ENCODE measurements at regions not wholly inside any gene's neighbourhood (a gene's known extent, or its start where the extent isn't known, plus 50 kb on each side); places are given as distances from the start of the nearest gene placed in this dataset.

- Histone ChIP-seq H3K36me3 (ENCODE audit: insufficient read depth) (no peaks in the 10 kb centered on the region), H3K4me1 (ENCODE audit: low read depth, poor library complexity, severe bottlenecking) (no peaks in the 10 kb centered on the region), H3K79me2 (ENCODE audit: insufficient read depth, low read depth) (no peaks in the 10 kb centered on the region), H3K9ac (no peak overlapping the region), H4K20me1 (ENCODE audit: insufficient read depth) (no peaks in the 10 kb centered on the region), H2AFZ (ENCODE audit: low read depth) (no peak overlapping the region), H3K4me2 (no peak overlapping the region), H3K27me3 (ENCODE audit: insufficient read depth, low read depth) (no peaks in the 10 kb centered on the region), H3K4me3 (IDR thresholded peaks at IDR 0.05; ENCODE audit: insufficient read depth, low read depth, low read length) (no peak overlapping the region), H3K27ac (no peak overlapping the region)
- TF ChIP-seq CTCF (conservative IDR thresholded peaks at IDR 0.05; ENCODE audit: low read depth, low read length), result no peak
These were observed 580.5 kb upstream of the CHORDC1 start for GRCh38 chr11:90803366-90803765.

GRCh38 chr11:90798769-90799168 is 575.9 kb upstream of the CHORDC1 start:
- Histone ChIP-seq H3K4me1 (ENCODE audit: low read depth, poor library complexity, severe bottlenecking) (no peaks in the 10 kb centered on the region), H3K9ac (no peak overlapping the region), H3K4me2 (no peak overlapping the region), H3K79me2 (ENCODE audit: insufficient read depth, low read depth) (no peaks in the 10 kb centered on the region), H4K20me1 (ENCODE audit: insufficient read depth) (no peaks in the 10 kb centered on the region), H3K36me3 (ENCODE audit: insufficient read depth) (no peaks in the 10 kb centered on the region), H3K27me3 (ENCODE audit: insufficient read depth, low read depth) (no peaks in the 10 kb centered on the region), H3K4me3 (IDR thresholded peaks at IDR 0.05; ENCODE audit: insufficient read depth, low read depth, low read length) (no peak overlapping the region), H3K27ac (no peak overlapping the region), H2AFZ (ENCODE audit: low read depth) (no peak overlapping the region)
- TF ChIP-seq CTCF (conservative IDR thresholded peaks at IDR 0.05; ENCODE audit: low read depth, low read length), result no peak

GRCh38 chr11:90795746-90796145 is 572.9 kb upstream of the CHORDC1 start:
- Histone ChIP-seq H3K9ac (no peak overlapping the region), H3K4me2 (no peak overlapping the region), H2AFZ (ENCODE audit: low read depth) (no peak overlapping the region), H3K27me3 (ENCODE audit: insufficient read depth, low read depth) (no peaks in the 10 kb centered on the region), H4K20me1 (ENCODE audit: insufficient read depth) (no peaks in the 10 kb centered on the region), H3K36me3 (ENCODE audit: insufficient read depth) (no peaks in the 10 kb centered on the region), H3K4me1 (ENCODE audit: low read depth, poor library complexity, severe bottlenecking) (no peaks in the 10 kb centered on the region), H3K4me3 (IDR thresholded peaks at IDR 0.05; ENCODE audit: insufficient read depth, low read depth, low read length) (no peak overlapping the region), H3K79me2 (ENCODE audit: insufficient read depth, low read depth) (no peaks in the 10 kb centered on the region), H3K27ac (no peak overlapping the region)
- TF ChIP-seq CTCF (conservative IDR thresholded peaks at IDR 0.05; ENCODE audit: low read depth, low read length), result no peak

- no peak overlapping the region for H3K27ac ChIP-seq
- H3K9ac ChIP-seq, result no peak overlapping the region
- no peaks in the 10 kb centered on the region for H3K27me3 ChIP-seq (ENCODE audit: insufficient read depth, low read depth)
These were observed 566.1 kb upstream of the CHORDC1 start for GRCh38 chr11:90788961-90789360.

More at GRCh38 chr11:90788961-90789360, 566.1 kb upstream of the CHORDC1 start:
- H3K4me1 ChIP-seq (ENCODE audit: low read depth, poor library complexity, severe bottlenecking), result no peaks in the 10 kb centered on the region
- H2AFZ ChIP-seq (ENCODE audit: low read depth), result no peak overlapping the region
- no peak for TF ChIP-seq CTCF (conservative IDR thresholded peaks at IDR 0.05; ENCODE audit: low read depth, low read length)
- H3K36me3 ChIP-seq (ENCODE audit: insufficient read depth), result no peaks in the 10 kb centered on the region
- no peak overlapping the region for H3K4me2 ChIP-seq
- no peaks in the 10 kb centered on the region for H4K20me1 ChIP-seq (ENCODE audit: insufficient read depth)
- H3K79me2 ChIP-seq (ENCODE audit: insufficient read depth, low read depth), result no peaks in the 10 kb centered on the region
- no peak overlapping the region for H3K4me3 ChIP-seq (IDR thresholded peaks at IDR 0.05; ENCODE audit: insufficient read depth, low read depth, low read length)
